G401 (cell line): ENCODE measurements at regions not wholly inside any gene's neighbourhood (a gene's known extent, or its start where the extent isn't known, plus 50 kb on each side); places are given as distances from the start of the nearest gene placed in this dataset.
A peak's percentile ranks its signal among the peaks of the same experiment; 100 is the strongest.

Source experiments
- DNase-seq: peaks from one replicate; pipeline ENCODE4 v3.0.0-alpha.2; 2015; ENCODE audit warnings: low spot score
- in situ Hi-C: cut with HindIII; loops from 2 replicates; pipeline ENCODE4 v1.10.0; 2016; ENCODE audit warnings: low sequenced_read_pairs, mixed read lengths

GRCh38 chr6:134689641-134690040 is 260.3 kb downstream of the ALDH8A1 start:
- in situ Hi-C loops, result no loop called here
- DNase-seq, result peak; percentile 96

DNA sequence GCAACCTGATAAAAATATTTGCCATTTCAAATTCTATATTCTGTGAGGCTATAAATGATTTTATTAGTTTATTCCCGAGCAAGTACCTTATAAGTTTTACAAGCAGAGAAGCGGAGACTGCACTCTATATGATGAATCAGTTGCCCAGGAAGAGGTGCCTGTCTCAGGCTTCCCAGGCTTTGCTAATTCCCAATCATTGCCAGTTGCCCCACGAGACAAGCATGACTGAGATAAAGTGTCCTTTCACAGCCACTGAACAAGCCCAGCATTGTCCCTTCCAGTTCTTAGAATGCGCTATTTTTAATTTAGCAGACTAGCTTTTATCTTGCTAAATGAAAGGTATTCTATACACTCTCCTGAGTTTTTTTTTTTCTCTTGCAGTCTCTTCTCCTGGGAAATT is 260.7 kb downstream of the ALDH8A1 start:
- peak; percentile 39 for DNase-seq
- in situ Hi-C loops, result no loop called here

DNA sequence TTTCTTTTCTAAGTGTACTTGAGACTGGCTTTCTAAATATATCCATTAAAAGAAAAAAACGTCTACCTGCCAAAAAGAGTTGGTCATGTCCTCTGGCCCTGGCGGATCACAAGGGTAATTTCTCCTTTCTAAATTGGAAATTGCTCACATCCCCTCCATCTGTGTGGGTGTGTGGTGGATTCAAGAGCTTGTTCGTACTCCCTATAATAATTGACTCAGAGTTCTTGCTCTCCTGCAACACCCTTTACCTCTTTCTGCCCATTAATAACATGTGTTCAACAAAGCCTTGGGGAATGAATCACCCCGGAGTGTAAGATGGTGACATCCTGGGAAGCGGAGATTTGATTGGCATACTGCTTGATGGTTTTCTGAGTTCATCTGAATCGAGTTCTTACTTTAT is 263.8 kb downstream of the ALDH8A1 start:
- no peak for DNase-seq
- in situ Hi-C loops, result no loop called here

DNA sequence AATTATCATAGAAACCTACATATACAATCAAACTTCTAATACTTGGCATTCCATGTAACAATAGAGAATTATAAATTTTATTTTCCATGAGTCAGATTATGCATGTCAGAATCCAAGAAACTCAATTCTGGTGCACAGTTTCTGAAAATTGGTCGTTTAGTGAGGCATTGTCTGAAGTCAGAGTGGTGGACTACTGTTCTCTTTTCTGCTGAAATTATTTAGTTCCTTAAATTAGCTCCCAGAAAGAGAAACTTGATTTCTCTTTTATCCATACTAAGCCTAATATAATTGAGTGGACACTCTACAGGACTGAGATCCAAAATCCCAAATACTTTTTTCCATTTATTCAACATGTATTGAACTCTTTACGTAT is 265.5 kb downstream of the ALDH8A1 start:
- DNase-seq, result no peak
- in situ Hi-C loops, result no loop called here

DNA sequence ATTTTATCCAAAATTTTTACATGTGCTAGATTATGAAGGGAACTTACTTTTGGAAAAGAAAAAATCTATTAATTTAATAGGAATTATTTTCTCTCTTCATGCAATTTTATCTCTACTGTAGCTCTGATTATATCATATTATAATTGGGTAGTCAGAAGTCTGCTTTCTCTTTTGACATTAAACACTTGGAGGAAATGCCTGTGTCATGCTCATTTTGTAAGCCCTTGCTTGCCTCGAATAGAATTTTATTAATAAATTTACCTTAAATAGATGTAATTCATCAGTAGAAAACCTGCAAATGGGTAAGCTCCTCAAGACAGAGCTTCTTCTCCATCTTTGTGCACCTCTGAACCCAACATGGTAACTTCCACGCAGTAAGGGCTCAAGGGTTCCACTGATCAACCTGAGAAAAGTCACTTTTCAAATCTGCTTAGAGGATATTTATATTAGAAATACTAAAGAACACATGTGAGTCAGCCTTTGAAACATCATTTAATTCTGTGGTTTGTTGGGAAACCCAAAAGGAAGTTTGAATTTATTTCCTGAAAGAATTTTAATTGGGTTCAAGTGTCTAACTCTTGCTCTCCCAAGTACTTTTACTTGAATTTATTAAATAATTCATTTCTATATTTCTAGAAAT is 266.0 kb downstream of the ALDH8A1 start:
- in situ Hi-C loops, result no loop called here
- DNase-seq, result no peak

DNA sequence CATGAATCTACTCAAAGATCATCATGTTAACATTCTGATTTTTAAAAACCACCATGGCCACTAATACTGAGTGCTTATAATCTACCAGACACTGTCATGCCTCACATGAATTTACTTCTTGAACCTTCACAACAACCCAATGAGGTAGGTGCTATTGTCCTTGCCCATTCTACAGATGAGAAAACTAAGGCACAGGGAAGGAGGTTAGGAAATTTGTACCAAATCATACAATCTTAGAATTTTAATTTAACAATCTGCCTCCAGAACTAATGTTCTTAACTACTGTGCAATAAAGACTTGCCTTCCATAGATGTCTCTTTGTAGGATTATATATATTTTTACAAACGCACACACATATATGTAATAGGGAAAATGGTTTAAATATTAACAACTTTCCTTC is 269.5 kb downstream of the ALDH8A1 start:
- no peak for DNase-seq
- in situ Hi-C loops, result no loop called here

DNA sequence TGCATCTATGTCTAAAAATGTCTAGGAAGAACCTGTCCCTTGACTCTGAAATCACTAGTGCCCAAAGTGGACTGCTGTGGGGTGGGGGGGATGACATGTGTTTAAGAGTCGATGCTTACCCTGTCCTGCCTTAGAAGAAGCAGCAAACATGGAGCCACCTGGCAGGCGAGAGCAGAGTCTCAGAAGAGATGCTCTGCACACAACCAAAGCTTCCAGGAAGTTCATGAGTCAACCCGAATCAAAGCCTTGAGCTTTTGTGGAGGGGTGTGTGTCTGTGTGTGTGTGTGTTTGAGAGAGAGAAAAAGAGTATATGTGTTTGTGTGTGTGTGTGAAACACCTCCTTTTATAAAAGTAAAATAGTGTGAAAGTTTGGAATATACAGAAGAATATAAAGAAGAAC is 269.9 kb downstream of the ALDH8A1 start:
- in situ Hi-C loops, result no loop called here
- DNase-seq, result no peak

- in situ Hi-C loops, result no loop called here
- DNase-seq, result peak; percentile 93
Observed at GRCh38 chr6:134678436-134678889, 271.4 kb downstream of the ALDH8A1 start.

GRCh38 chr6:134676307-134677281 is 273.3 kb downstream of the ALDH8A1 start:
- in situ Hi-C loops, result no loop called here
- peak; percentile 86 for DNase-seq

DNA sequence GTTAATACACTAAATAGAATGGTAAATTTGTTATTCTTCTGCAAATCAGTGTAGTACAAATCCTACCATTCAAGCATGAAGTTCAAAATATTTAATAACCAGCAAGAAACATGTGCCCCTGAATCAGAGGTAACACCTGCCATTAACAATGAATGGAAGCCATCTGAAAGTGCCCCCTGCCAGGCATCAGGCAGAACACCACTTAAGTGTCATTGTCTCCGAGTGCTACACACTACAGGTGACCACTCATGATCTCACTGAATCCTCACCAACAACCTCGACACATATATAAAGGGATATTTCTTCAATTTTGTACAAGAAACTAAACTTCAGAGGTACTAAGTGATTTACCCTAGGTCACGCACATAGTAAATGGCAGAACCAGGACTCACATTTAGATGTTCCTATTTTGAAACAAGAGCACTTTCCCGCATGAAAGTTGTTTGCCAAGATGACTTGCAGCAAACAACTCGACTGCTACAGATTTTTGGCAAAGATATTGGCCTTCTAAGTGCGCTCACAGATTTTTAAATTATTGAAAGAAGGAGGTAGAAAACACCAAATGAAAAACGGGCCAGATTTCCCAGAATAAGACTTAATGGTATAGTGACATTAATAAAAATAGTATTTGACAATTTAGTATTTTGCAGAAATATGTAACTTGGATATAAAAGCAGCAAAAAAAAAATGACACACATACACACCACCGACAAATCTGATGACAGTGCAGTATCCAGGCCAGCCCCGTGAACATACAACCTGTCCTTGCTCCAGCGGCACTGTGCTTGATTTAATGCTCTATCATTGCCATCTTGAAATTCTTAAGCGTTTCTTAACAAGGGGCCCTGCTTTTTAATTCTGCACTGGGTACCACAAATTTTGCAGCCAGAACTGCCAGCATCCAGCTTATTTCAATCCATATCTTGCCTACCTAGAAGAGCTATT is 274.5 kb downstream of the ALDH8A1 start:
- DNase-seq, result peak; percentile 70
- in situ Hi-C loops, result no loop called here

GRCh38 chr6:134674562-134674961 is 275.3 kb downstream of the ALDH8A1 start:
- DNase-seq, result no peak
- in situ Hi-C loops, result no loop called here

DNA sequence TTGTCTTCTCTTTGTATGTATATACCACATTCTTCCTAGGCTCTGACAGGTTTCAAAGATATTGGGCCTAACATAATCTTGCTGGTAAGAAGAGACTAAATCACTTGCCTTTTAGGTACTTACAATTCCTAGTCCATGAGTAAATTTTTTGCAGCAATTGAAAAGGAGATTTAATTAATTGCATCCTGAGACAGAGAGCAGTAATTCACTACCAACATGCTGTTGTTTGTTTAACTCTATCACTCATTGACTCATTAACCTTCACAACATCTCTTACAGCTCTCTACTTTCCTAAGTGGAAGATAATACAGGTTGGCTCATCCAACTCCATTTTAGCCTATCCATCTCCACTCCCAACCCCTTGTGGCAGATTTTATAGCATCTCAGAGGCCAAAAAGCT is 280.4 kb downstream of the ALDH8A1 start:
- in situ Hi-C loops, result no loop called here
- DNase-seq, result no peak

- no peak for DNase-seq
- in situ Hi-C loops, result no loop called here
Observed at GRCh38 chr6:134667111-134667510, 282.8 kb downstream of the ALDH8A1 start.

GRCh38 chr6:134666125-134666524 is 283.8 kb downstream of the ALDH8A1 start:
- DNase-seq, result no peak
- in situ Hi-C loops, result no loop called here

DNA sequence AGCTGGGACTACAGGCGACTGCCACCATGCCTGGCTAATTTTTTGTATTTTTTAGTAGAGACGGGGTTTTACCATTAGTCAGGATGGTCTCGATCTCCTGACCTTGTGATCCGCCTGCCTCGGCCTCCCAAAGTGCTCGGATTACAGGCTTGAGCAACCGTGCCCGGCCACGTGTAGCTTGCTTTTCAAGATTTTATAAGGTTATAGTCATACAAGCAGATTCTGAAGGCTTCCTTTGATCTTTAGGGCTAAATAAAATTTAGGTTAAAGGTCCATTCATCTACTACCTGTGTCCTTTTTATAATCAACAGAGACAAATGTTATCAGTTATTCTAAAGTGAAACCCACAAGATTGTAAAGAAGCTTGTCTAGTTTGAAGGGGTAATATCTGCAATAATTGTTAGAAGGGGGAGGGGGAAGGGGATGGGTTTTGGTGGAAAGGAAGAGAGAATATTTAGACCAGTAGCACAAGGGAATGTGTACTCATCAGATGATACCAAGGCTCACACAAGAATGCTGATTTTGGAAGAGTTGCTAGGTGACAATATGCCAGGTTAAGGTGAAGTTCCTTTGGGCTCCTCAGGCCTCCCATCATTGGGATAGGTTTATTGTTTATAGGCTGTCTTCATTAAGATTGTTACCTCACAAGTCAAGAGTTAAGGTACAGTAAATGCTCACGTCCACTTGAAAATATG is 284.7 kb downstream of the ALDH8A1 start:
- in situ Hi-C loops, result no loop called here
- DNase-seq, result no peak

DNA sequence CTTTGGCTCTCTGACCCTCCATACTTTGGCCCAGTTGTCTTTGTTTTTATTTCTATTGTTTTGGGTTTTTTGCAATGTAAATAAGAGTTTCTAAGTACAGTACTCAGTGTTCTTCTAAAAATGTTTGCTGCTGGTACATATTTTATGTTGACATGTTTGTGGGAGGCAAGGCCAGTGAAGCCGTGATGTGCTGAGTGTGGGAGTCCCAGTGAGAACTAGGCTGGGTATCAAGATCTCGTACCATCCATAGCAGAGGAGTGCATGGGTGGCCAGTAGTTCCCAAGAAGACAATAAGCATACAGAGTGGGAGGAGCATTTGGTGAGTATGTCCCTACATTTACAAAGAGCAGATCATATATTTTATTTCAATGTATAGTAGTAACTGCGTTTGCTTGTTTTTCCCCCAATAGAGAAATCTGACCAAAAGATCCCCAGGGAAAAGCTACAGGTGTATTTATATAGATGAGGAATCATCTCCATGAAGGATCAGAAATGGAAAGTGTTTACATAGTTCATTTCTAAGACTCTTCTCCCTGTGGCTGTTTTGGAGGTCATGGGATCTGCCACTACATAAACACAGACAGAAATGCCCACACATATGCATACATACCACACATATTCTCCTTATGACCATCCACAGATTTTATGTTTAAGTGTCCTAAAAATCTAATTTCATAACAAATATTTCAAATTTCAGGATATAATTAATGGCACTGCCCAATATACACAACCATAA is 285.9 kb downstream of the ALDH8A1 start:
- in situ Hi-C loops, result no loop called here
- no peak for DNase-seq

DNA sequence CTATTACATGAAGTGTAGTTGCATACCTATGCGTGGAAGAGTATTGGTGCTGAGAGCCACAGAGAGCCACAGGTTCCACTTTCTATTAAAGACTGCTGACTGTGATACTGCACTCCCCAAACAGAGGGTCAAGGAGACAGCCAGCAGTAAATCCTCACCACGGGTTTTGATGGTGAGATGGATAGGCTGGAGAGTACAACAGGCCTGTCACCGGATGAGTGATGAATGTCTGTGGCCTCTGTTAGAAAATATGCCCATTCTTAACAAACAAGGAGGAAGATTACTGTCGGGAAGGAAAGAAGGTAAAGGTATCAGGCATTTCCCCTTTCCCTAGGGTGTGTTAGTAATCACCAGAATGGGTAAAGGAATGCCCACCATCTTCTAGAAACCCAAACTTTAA is 286.5 kb downstream of the ALDH8A1 start:
- in situ Hi-C loops, result no loop called here

DNA sequence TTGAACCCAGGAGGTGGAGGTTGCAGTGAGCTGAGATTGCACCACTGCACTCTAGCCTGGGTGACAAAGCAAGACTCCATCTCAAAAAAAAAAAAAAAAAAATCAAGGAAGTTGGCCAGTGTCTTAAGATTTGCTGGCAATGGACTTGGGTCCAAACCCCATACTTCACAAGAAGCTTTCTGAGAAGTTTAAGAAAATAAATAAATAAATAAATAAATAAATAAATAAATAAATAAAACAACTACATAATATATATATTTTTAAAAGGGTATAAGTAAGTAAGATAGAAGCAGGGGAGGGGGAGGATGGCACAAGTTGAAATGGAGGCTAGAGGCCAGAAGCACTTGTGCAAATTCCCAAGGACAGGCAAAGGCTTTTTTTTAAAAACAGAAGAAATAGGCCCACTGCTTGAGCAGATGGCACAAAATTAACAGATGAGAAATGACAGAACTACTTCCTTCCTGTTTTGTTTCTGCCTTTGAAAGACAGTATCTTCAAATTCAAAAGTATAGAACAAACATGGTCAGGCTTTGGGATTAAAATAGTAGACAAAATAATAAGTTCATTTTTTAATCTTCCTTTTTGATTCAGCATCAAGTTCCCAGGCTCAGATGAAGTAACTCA is 287.7 kb downstream of the ALDH8A1 start:
- in situ Hi-C loops, result no loop called here
- DNase-seq, result peak; percentile 52

More for the DNA sequence above, 286.5 kb downstream of the ALDH8A1 start:
- DNase-seq, result no peak
